NCI-H2081 treated with DMSO at 0.1 percent for 48 hours (cell line): ENCODE measurements at regions not wholly inside any gene's neighbourhood (a gene's known extent, or its start where the extent isn't known, plus 50 kb on each side); places are given as distances from the start of the nearest gene placed in this dataset.
"Not testable (repeated sequence)": the region's sequence is repeated elsewhere in the genome, so short reads cannot be mapped to it uniquely, and the experiment has no call there.

Experiments used
- DNase-seq: peaks from one replicate; lab custom pipeline; 2025; lab: John Stamatoyannopoulos, UW

GRCh38 chr7:152543799-152544198 is 108.0 kb upstream of the KMT2C start:
- no peak for DNase-seq

GRCh38 chr7:152541892-152542291 is 106.1 kb upstream of the KMT2C start:
- no peak for DNase-seq

GRCh38 chr7:152539190-152539495 is 103.3 kb upstream of the KMT2C start:
- not testable (repeated sequence) for DNase-seq

- DNase-seq = not testable (repeated sequence)
Measured at GRCh38 chr7:152538346-152539189, 102.8 kb upstream of the KMT2C start.

- DNase-seq = no peak
Measured at GRCh38 chr7:152537639-152538038, 101.8 kb upstream of the KMT2C start.

- DNase-seq = no peak
Measured at GRCh38 chr7:152528612-152529011, 92.8 kb upstream of the KMT2C start.

GRCh38 chr7:152527610-152528032 is 91.8 kb upstream of the KMT2C start:
- DNase-seq = no peak

GRCh38 chr7:152523916-152524315 is 88.1 kb upstream of the KMT2C start:
- no peak for DNase-seq

- peak; percentile 44 for DNase-seq
Measured at GRCh38 chr7:152522571-152523067, 86.8 kb upstream of the KMT2C start.

- DNase-seq = no peak
Measured at GRCh38 chr7:152521420-152522337, 85.9 kb upstream of the KMT2C start.

- DNase-seq = no peak
Measured at GRCh38 chr7:152520861-152521302, 85.1 kb upstream of the KMT2C start.

- no peak for DNase-seq
Measured at GRCh38 chr7:152519290-152519689, 83.5 kb upstream of the KMT2C start.

- DNase-seq = no peak
Measured at GRCh38 chr7:152516216-152516615, 80.4 kb upstream of the KMT2C start.

GRCh38 chr7:152515266-152515950 is 79.6 kb upstream of the KMT2C start:
- not testable (repeated sequence) for DNase-seq

- no peak for DNase-seq
Measured at GRCh38 chr7:152514771-152515105, 78.9 kb upstream of the KMT2C start.

GRCh38 chr7:152513861-152514770 is 78.3 kb upstream of the KMT2C start:
- no peak for DNase-seq

GRCh38 chr7:152512706-152513105 is 76.9 kb upstream of the KMT2C start:
- no peak for DNase-seq

GRCh38 chr7:152511736-152512135 is 75.9 kb upstream of the KMT2C start:
- no peak for DNase-seq

GRCh38 chr7:152508701-152509100 is 72.9 kb upstream of the KMT2C start:
- DNase-seq = no peak

GRCh38 chr7:152505606-152506005 is 69.8 kb upstream of the KMT2C start:
- DNase-seq = no peak

GRCh38 chr7:152504816-152505215 is 69.0 kb upstream of the KMT2C start:
- DNase-seq = no peak
